Fibroblast of skin of scalp (primary cell): ENCODE measurements at regions not wholly inside any gene's neighbourhood (a gene's known extent, or its start where the extent isn't known, plus 50 kb on each side); places are given as distances from the start of the nearest gene placed in this dataset.
A peak's percentile ranks its signal among the peaks of the same experiment; 100 is the strongest.

Source experiments
- DNase-seq: peaks from one replicate; pipeline ENCODE4 v3.0.0-alpha.2; 2013

DNA sequence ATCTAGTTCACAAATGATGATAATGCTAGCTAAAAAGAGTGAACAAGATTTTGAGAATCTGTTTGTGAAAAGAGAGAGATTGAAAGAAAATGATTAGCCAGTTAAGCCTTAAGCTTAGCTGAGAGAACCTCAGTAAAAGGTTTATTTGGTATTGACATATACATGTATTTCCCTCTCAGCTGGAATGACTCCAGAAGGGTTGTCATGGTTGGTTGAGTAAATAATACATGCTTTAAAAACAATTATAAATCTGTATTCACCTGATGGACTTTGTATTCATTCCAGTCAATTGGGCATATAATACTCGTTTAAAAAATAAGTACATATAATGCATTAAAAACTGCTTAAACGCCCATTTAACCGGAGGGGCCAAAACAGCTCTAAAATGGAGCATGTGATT lies 181.4 kb downstream of the GRB14 start:
- DNase-seq = no peak

DNA sequence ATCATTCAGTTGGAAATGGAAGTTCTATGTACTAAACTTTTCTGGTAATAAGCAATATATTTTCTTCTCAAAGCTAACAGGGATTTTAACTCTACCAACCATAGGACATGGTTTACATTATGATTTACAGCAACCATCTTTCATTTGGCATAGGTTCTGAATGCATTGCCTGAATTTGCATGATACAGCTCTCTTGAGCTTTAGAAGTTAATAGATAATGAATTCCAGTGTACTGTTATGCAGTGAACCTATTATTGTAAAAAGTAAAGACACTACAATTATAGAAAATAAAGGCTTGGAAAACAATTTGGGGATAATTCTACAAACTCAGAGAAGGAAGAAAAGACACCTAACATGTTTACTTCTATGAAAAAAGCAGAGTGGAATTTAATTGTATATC lies 182.0 kb downstream of the GRB14 start:
- no peak for DNase-seq

DNA sequence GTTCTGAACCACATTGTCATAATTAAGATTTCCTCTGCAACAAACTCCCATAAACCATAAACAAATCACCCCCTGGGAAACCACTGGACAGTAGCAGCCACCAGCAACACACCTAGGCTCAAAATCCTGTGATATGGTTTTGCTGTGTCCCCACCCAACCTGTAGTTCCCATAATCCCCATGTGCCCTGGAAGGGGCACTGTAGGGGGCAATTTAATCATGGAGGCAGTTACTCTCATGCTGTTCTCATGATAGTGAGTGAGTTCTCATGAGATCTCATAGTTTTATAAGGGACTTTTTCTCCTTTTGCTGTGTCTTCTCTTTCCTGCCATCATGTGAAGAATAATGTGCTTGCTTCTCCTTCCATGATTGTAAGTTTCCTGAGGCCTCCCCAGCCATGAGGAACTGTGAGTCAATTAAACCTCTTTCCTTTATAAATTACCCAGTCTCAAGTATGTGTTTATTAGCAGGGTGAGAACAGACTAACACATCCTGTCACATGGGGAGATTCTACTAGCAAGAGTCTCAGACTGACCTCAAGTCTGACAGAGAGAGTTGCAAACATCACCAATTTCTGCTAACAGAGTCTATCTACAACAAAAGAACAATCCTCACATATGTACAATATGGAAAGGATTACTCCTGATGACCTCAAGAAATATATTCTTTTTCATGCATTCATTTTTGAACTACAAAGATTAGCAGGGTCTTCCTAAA lies 182.6 kb downstream of the GRB14 start:
- DNase-seq = no peak

DNA sequence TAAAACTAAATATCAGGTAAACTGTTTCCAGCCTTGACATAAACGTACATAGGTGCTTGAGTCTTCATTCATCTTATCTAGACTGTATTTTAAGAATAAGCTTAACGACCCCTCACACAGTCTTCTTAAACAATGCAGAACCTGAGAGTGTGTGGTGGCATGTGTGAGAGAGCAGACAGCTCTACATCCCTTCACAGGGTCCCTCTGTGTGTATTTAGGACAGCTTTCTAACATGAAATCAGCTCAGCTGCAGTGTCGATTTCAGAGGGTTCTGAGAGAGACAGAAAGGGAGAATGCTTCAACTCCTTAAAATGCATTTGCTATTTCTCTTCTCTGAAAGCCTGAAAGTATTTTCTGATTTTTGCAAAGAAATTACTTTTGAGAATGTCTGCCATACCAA lies 185.2 kb downstream of the GRB14 start:
- DNase-seq = no peak

DNA sequence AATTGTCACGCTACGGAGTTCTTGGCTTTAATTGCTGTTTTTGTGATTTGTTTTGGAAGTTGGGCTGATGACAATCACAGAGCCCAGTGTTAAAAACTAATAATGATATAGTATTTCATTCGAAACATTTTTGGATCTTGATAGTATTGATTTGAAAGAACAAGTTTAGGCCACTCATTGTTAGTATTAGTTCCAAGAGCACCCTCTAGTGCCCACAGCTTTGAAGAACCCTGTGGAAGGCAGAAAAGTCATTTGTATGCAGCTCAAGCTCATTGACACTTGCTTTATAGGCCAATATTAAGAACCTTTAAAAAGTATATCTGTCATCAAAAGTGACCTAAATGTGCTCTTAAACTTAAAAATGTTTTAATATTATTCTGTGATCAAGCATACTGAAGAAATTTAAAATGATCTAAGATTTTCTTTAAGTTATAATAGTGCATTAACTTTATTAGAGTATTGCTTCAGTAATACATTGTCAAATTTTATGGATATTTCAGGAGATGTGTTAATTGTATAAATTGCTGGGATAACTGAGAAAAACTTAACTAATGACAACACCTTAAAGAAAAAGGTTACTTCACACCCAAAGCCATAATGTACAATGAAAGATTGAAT lies 191.0 kb downstream of the GRB14 start:
- DNase-seq = peak; percentile 54

DNA sequence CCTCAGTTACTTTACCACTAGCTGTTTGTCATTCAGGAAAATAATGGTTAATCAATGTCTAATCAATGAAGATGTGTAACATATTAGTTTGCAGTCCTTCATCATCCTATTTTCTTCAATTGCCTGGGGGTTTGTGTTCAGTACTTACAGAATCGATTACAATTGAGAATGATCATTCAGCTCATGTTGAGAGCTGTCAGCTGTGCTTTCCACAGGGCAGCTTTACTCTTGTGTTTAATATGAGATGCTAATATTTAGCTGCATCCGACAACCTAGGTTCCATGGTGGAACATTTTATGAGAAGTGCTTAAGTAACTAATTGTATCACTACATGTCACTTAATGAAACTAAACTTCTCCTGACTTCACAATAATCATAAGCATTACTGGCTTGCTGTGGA lies 191.9 kb downstream of the GRB14 start:
- DNase-seq = no peak

DNA sequence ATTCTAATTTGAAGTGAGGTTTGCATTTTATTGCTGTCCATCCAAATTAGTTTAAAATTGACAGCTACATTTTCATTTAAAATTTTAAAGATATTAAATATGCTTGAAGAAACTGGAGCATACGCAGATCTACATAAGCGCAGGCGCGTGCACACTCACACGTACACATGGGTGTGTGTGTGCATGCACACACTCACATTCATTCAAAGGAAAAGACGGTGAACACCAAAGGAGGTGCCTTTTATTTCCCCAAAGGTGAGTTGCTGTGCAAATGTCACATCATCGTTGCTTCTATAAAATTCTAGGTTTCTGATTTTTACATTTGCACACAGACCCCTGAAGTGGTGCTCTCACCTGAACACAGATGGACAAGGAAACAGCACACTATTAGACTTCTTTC lies 194.2 kb downstream of the GRB14 start:
- DNase-seq = no peak

DNA sequence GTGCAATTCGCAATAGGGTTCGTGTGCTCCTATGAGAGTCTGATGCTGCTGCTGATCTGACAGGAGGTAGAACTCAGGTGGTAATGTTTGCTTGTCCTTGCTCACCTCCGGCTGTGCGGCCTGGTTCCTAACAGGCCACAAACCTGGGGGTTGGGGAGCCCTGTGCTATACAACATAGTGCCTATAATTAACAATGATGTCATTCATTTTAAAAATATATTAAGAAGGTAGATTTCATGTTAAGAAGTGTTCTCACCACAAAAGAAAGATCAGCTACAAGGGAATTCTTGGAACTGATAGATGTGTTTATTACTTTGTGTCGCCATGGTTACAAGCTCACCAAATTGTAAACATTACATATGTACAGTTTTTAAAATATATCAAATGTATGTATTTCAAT lies 200.5 kb downstream of the GRB14 start:
- no peak for DNase-seq

DNA sequence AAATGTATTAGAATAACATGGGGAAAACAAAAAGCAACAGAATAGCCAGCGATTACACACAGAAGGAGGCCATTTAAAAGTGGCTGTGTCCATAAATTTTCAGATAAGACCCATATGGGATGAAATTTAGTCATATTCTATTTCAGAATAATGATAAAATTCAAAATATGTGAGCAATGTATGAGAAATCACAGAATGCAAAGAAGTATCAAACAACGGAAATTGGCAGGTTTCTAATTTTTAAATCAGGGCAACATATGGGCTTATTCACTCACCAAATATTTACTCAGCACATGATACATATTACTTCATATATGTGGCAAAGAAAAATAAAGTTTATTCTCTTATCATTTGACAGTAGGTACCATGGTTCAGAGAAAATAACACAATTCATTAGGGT lies 208.5 kb downstream of the GRB14 start:
- peak; percentile 35 for DNase-seq

DNA sequence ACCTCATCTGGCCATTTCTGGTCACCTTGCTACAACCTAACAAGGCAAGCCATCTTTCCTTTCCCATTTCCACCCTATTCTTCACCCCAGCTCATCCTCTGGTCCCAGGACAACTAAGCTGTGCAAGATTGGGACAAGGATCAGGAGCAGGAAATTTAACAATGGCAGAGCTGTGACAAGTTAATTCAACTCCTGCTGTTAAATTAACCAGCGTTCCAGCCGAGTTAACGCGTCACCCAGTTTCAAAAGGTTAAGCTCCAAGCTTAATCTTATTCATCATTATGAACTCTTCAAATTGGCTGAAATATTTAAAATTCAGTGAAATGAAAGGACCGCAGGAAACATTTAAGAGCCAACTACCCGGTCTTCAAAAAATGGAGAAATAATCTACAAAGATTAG lies 231.9 kb downstream of the GRB14 start:
- DNase-seq = no peak

DNA sequence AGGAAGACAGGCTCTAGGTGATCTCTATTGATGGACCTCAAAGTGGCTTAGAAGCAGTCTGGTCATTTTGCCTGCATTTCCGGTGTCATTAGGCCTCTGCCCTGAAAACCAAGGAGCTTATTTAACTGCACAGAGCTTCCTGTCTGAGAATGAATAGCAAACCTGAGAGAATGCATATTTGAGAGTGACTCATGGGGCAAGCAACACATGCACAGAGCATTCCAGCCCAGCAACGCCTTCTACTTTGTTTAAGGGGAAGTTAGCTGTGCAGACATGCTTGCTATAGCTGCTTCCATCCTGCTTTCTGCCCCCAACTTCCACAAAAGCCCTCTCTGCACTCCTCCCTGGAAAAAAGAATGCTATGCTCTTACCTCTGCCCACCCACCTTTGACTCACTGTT lies 232.8 kb downstream of the GRB14 start:
- peak; percentile 80 for DNase-seq

DNA sequence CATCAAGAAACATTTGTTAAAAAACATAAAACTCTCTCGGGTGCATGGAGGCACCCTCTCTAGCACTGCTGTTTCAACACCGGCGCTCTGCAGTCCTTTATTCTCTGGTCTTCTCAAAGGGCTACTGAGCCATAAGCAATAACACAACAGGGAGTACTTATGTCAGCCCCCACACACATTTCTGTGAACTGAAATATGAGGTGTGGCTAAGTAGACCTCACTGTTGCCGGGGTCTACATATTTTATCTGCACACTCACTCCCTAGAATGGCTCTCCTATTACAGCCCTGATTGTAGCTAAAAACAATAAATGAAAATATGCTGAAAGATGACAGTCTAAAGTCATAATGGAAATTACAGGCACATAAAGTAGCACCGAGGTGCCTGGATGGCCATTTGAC lies 235.1 kb downstream of the GRB14 start:
- DNase-seq = peak; percentile 7

DNA sequence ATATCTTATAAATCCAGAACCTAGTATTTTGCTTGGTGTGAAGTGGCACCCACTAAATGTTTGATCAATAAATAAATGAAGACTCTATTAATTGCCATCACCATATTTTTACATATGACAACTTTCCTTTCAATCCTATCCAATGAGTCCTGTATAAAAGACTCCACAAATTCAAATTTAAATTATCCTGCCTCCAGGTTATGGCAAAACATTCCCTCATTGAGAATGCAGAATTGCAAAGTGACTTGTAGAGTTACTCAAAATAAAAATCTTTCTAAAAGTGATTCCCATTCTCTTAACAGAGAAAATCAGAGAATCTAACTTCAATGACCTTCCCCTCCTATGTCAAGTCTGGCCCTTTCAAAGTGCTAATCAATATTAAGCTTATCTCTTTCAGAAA lies 236.8 kb downstream of the GRB14 start:
- no peak for DNase-seq

DNA sequence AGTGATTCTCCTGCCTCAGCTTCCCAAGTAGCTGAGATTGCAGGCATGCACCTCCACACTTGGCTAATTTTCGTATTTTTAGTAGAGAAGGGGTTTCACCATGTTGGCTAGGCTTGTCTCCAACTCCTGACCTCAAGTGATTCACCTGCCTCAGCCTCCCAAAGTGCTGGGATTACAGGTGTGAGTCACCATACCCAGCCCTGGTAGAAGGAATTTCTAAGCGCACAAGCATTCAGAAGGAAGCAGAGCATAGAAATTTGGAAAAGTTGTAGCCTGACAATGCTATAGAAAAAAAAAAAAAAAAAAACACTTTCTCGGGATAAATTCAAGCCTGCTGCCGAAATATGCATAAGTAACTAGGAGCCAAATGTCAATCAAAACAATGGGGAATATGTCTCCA lies 249.4 kb downstream of the GRB14 start:
- no peak for DNase-seq

DNA sequence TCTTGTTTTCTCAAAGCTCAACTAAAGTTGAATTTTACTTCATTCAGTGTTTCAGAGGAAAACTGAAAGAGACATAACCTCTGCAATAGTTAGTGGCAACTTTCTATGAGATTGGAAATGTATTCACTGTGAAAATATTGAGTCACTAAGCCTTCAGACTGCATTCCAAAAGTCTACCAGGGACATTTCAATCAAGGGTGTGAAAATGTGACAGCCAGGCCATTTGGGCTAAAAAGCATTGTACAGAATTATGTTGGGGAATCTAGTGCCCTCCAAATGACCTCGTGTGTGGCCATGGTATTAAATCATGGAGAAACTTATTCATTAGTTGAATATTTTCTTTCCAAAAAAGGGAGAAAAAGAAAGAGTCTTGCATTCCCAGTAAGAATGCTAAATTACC lies 251.9 kb downstream of the GRB14 start:
- DNase-seq = peak; percentile 80

DNA sequence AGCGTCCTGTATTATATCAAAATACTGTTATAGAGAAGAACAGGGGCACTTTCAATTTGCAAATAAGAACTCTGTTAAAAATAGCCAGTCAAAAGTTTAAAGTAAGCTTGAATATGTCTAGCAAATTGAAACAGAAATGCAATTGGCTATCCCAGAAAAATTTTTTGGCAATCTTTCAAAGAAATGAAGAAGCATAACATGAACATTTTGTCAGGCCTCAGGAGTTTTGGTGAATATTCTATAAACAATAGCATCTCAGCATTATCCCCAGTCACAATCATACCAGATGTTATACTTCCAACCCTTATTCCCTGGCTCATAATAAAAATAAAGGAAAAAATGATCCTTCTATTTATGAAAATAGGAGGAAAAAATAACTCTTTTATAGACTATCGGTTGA lies 252.4 kb downstream of the GRB14 start:
- peak; percentile 3 for DNase-seq

DNA sequence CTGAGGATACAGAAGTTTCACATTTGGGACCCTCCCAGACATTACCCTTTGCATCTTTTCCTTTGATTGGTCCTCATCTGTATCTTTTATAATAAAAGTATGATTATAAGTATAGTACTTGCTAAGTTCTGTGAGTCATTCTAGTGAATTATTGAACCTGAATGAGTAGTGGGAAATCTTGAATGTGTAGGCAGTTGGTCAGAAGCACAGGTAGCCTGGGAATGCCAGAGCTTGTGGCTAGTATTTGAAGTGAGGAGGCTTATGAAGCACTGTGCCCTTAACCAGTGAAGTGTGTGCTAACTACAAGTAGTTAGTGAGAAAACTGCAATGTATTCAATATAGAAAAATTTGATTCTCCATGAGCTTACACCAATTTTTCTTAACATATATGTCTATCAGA lies 257.6 kb downstream of the GRB14 start:
- no peak for DNase-seq

DNA sequence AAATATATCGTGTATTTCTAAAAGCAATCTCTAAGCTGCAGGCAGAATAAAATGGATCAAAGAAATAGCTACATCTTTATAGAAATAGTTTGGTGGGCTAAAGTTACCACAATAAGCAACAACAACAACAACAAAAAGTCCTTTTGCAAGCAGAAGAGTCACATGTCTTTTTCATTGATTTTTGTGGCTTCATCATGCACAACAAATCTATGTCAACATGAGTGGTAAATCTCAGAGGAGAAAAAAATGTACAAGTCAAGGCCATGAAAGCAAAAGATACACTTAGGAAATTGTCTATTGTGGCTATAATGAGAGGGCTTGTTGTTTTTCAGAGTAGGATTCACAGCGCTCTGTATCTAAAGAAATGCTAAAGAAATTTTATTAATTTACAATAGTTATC lies 269.7 kb downstream of the GRB14 start:
- no peak for DNase-seq

DNA sequence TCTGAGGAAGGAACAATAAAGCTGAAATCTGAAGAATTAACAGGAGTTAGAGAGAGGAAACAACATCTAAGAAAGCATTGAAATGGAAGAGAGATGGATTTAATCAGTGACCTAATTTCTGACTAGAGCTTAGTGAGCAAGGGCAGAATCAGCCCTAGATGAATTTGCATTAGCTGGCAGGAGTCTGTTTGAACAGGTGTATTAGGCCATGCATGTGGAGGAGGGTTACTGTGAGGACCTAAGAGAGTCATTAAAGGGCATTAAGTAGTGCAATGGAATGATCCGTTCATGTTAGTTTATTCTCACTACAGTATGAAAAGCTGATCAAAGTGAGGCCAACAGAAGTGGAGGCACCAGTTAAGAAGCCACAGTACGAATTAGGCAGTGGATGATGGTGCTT lies 285.3 kb downstream of the GRB14 start:
- DNase-seq = no peak

DNA sequence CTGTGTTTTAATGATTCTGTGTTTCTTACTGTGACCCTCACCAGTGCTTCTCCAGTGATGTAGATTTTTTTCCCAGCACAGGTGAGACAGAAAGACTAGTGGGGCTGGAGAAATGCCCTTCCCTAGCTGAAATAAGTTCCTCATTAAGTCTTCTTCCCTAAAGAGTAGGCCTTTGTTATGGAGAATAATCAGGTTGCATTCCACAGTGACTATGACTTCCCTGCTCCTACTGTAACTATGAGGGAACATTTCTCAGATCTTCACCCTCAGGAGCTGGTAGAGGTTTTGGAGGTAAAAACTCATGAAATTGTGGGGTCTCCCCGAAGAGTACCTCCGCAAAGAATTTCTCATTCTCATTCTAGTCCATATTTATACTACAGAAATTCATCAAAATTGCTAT lies 286.2 kb downstream of the GRB14 start:
- no peak for DNase-seq

DNA sequence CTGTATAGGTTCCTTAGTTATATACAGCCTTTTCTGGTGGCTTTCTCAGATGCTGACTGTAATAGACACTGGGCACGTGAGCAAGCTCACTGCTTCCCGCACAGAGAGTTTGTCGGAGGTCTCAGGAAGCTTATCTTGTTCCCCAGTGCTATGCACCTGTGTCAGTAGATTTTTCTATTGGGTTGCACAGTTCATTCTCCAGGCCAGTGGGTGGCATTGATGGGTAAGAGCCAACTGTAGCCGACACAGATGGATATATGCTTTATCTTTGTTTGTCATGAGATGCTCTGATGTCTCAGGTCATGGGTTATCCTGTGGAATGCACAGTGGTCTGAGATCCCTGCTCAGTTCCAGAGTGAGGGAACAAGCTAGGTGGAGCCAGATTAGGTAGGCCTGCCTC lies 293.0 kb downstream of the GRB14 start:
- DNase-seq = no peak

DNA sequence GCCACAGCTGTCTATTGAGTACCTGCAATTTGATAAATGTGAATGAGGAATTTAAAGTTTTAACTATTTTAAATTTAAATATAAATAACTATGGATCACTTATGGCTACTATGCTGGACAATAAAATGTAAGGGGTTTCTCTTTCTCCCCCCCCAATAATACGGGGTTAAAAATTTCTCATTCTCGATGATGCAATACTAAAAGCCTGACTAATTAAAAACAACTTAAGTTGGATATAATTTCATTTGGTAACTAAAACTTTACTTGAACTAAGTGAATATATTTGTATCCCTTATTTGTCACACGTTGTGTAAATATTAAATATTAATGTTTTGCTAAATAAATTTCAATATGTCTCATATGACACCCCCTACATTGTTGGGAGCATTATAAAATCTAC lies 297.3 kb downstream of the GRB14 start:
- no peak for DNase-seq

DNA sequence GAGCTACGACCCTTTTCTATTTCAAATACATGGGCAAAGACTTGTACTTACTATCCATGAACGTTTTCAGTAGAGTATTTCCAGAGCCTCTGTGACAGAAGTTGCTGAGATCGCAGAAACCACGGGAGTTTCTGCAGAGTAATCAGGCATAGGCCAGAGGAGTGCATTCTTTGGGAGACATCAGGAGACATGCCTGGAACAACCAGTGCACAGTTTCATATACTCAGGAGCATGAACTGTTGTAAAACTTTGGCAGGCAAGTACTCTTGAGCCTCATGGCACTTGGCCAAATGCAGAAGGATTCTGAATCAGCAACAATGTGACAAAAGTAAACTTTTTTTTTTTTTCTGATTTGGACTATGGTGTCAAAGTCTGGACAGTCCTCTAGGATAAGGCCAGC lies 307.1 kb downstream of the GRB14 start:
- DNase-seq = peak; percentile 27

DNA sequence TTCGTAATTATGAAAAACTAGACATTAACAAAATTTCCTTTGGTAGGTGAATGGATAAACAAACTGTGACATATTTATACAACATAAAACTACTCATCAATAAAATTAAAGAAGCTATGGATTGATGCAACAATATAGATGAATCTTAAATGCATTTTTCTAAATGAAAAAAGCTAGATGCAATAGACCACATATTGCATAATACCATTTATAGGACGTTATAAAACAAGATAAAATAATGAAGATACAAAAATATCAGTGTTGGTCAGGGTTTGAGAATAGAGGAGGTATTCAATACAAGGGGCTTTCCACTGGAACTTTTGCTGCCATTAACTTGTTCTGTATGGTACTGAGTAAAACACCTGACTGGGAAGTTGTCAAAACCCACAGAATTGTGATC lies 314.4 kb downstream of the GRB14 start:
- DNase-seq = no peak

DNA sequence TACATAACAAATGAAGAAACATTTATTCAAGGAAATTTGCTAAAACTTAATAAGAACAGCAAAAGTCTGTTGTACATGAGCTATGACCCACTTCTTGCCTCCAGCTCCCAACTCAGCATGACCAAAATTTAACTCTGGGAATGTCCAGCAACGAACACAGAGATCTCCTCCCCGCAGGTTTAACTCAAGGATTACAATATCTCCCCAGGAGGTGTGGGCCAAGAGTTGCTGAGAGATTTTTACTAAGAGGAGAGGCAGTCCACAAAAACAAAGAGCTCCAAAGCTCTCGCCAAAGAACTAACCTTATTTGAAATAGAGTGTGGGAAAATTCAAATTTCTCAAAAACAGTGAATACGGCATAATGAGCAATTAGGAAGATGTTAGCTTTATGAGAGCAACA lies 318.5 kb downstream of the GRB14 start:
- DNase-seq = no peak
